K562 (cell line): ENCODE measurements at regions not wholly inside any gene's neighbourhood (a gene's known extent, or its start where the extent isn't known, plus 50 kb on each side); places are given as distances from the start of the nearest gene placed in this dataset.

ENCODE experiments used
- CTCF ChIP-seq, 3 experiments: IDR thresholded peaks in 2 of 3; conservative IDR thresholded peaks in 1 of 3; 2 replicates each; pipeline ENCODE4 v1.5.1; 2011 to 2012; ENCODE audit warnings: low read length in 3 of 3, mild to moderate bottlenecking in 3 of 3, control low read depth in 2 of 3, improper control_type of control experiment in 1 of 3, inconsistent platforms in 1 of 3, low read depth in 1 of 3, mixed read lengths in 1 of 3, moderate library complexity in 1 of 3; ENCODE audit not compliant: insufficient read depth in 2 of 3
- FOXJ2 ChIP-seq: fragments of 200-800 bp; sonication (Bioruptor generic); IDR thresholded peaks from 2 replicates; pipeline ENCODE4 v1.6.1; 2016; ENCODE audit warnings: missing genetic modification characterization, missing compliant biosample characterization
- PBX2 ChIP-seq, 2 experiments: IDR thresholded peaks in 1 of 2; conservative IDR thresholded peaks in 1 of 2; 2 replicates each; pipeline ENCODE4 v1.6.1; 2016; ENCODE audit warnings: low read depth in 2 of 2, mild to moderate bottlenecking in 1 of 2, missing compliant biosample characterization in 1 of 2, missing genetic modification characterization in 1 of 2, moderate library complexity in 1 of 2
- RBM39 ChIP-seq: fragments of 200-400 bp; formaldehyde crosslinking; optimal IDR thresholded peaks from 2 replicates; pipeline ENCODE3; 2018; ENCODE audit warnings: low read depth, low read length
- TFE3 ChIP-seq: fragments of 450-650 bp; formaldehyde crosslinking; IDR thresholded peaks from 2 replicates; pipeline ENCODE4 v1.4.0; 2020; ENCODE audit warnings: mild to moderate bottlenecking, mixed read lengths
- THAP7 ChIP-seq: fragments of 250-450 bp; sonication (Bioruptor Pico); IDR thresholded peaks from 2 replicates; pipeline ENCODE4 v1.5.0; 2021

- TF ChIP-seq FOXJ2 (tag) (no peak), TFE3 (CRISPR knock-in tag) (no peak), CTCF (IDR thresholded peaks at IDR 0.05 in 2 of 3, conservative IDR thresholded peaks at IDR 0.05 in 1 of 3; ENCODE audit: insufficient read depth in 2 of 3, low read depth in 1 of 3, low read length in 3 of 3) (no peak), THAP7 (CRISPR knock-in tag) (no peak), PBX2 (CRISPR knock-in tag; IDR thresholded peaks at IDR 0.05; ENCODE audit: low read depth) (no peak), PBX2 (tag; conservative IDR thresholded peaks at IDR 0.05; ENCODE audit: low read depth) (no peak), RBM39 (no peak)
These were observed 167.5 kb upstream of the SETBP1 start for GRCh38 chr18:44513233-44513632.
